Stimulated activated naive B cell treated with anti-CD40 and anti-IgM and Interleukin-4, amounts not matched to agents 10 μg/mL and 1 μg/mL and 100 μg/mL, for 72 hours (primary cell): ENCODE measurements at regions not wholly inside any gene's neighbourhood (a gene's known extent, or its start where the extent isn't known, plus 50 kb on each side); places are given as distances from the start of the nearest gene placed in this dataset.

ENCODE experiments used
- ATAC-seq, 2 donors: fragments of 150-1000 bp; cut with Tn5 transposase; replicated peaks; 2 replicates each; pipeline ENCODE4 v1.10.0; 2021; ENCODE audit warnings: moderate library complexity in 1 of 2
- DNase-seq: peaks from one replicate; pipeline ENCODE4 v3.0.0; 2021
- H3K27ac Mint-ChIP-seq: one replicate; pipeline ENCODE4 v1.8.0; 2022; ENCODE audit warnings: mild to moderate bottlenecking, mixed read lengths
- H3K27me3 Mint-ChIP-seq, 2 donors: one replicate each; pipeline ENCODE4 v1.8.0; 2022; ENCODE audit warnings: mixed read lengths in 2 of 2
- H3K36me3 Mint-ChIP-seq, 2 donors: one replicate each; pipeline ENCODE4 v1.8.0; 2022; ENCODE audit warnings: mixed read lengths in 2 of 2, mild to moderate bottlenecking in 1 of 2
- H3K4me1 Mint-ChIP-seq, 2 donors: one replicate each; pipeline ENCODE4 v1.8.0; 2022; ENCODE audit warnings: mixed read lengths in 2 of 2, mild to moderate bottlenecking in 1 of 2
- H3K4me3 Mint-ChIP-seq, 2 donors: one replicate each; pipeline ENCODE4 v1.8.0; 2022; ENCODE audit warnings: mild to moderate bottlenecking in 2 of 2, mixed read lengths in 2 of 2, moderate library complexity in 1 of 2
- H3K9me3 Mint-ChIP-seq, 2 donors: one replicate each; pipeline ENCODE4 v1.8.0; 2022; ENCODE audit warnings: mixed read lengths in 2 of 2, mild to moderate bottlenecking in 1 of 2

DNA sequence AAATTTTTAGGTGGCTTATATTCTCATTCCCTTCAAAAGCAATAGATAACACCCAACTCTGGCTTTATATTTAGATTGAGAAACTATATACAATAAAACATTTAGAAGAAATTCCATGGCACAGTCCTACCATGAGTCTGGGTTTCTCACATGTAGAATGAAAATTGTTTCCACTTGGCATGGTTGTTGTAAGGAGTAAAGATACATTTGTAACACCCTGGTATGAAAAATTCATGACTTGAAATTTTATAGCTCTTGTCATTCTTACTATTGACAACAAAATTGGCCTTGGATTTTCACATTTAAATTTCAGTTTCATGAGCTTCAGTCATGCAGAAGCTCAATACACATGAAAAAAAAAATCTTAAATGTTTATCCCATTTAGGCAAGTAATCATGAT is 92.5 kb upstream of the CBLN2 start:
- Mint-ChIP-seq H3K4me3 (no peak overlapping the region), H3K9me3 (no peaks in the 10 kb centered on the region), H3K27me3 (no peaks in the 10 kb centered on the region), H3K4me1 (peaks cover 2 to 6% of the 10 kb centered on the region in 2 donors), H3K27ac (no peak overlapping the region), H3K36me3 (no peaks in the 10 kb centered on the region)
- ATAC-seq (no peak), DNase-seq (no peak)

DNA sequence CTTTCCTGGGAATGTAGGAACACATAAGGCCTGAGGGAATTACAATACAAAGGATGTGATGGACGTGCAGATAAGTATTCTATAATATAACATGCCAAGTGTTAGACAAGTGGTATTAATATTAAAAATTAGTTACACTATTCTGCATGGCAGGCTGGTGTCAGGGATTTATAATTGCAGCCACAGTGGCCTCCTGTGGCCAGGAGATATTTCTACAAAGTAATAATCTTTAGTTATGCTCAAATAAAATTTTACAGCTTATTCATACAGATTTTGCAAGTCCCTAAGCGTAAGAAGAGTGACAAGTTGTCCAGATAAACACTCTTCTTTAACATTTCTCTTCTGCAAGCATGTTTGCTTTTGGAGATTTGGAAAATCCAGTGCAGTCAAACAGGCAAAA is 90.4 kb upstream of the CBLN2 start:
- Mint-ChIP-seq H3K27me3 (no peaks in the 10 kb centered on the region), H3K4me1 (no peaks in the 10 kb centered on the region), H3K36me3 (no peaks in the 10 kb centered on the region), H3K27ac (no peak overlapping the region), H3K9me3 (no peaks in the 10 kb centered on the region), H3K4me3 (no peak overlapping the region)
- no peak for ATAC-seq
- no peak for DNase-seq

DNA sequence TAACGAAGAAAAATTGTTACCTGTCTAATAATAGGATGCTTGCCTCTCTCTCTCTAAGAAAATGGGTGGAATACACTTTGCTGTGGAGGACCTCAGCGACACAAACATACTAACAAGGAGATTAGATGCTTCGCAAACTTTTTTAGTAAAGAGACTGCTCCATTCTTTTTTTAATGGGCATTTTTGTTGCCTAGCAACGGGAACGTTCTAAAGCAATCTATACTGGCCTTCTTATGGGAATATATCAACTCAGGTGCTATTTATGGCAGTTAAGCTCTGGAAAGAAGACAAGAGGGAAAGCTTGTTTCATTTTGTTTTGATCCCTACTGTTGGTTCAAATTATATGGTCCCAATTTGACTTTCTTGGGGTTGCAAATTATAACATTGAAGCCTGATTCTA is 86.8 kb upstream of the CBLN2 start:
- no peaks in the 10 kb centered on the region for H3K9me3 Mint-ChIP-seq
- H3K4me3 Mint-ChIP-seq, result no peak overlapping the region
- no peak overlapping the region for H3K27ac Mint-ChIP-seq
- ATAC-seq, result no peak
- no peaks in the 10 kb centered on the region for H3K36me3 Mint-ChIP-seq
- no peaks in the 10 kb centered on the region for H3K4me1 Mint-ChIP-seq
- no peaks in the 10 kb centered on the region for H3K27me3 Mint-ChIP-seq
- no peak for DNase-seq

DNA sequence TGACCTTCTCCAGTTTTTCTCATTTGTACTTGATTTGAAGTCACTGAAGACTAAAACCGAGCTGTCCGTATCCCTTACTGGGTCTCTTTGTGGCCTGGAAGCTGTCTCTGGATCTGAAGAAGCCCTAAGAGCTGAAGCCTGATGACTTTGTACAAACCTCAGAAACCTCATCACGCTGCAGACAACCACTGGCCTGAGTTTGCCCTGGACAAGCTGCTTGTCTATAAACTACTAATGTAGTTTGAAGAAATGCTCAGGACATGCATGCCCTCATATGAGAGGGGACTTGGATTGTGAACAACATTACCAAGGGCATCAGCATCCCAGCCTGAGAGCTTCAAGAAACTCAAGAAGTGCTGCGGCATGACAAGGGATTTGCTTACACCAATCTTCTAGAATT is 79.3 kb upstream of the CBLN2 start:
- Mint-ChIP-seq H3K27ac (no peak overlapping the region), H3K36me3 (no peaks in the 10 kb centered on the region), H3K27me3 (no peaks in the 10 kb centered on the region), H3K4me1 (no peaks in the 10 kb centered on the region), H3K4me3 (no peak overlapping the region), H3K9me3 (no peaks in the 10 kb centered on the region)
- no peak for DNase-seq
- no peak for ATAC-seq

DNA sequence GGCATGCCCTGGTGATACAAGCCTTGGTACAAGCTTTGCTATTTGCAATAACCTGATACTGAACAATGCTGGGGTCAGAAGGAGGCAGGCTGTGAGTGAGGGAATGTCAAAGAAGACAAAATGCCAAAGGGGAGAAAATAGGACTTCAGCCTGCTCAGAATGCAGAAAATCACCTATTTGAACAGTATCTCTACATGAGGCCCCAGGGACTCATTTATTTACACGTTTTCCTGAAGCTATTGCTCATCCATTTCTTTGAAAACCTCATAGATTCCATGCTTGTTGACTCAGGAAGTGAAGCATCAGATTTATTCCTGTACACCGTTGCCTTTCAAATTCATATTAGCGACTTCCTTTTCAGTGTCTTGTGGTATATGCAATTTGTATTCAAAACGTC is 69.4 kb upstream of the CBLN2 start:
- Mint-ChIP-seq H3K27ac (no peak overlapping the region), H3K27me3 (no peaks in the 10 kb centered on the region), H3K4me1 (no peaks in the 10 kb centered on the region), H3K4me3 (no peak overlapping the region), H3K9me3 (peaks cover 4 to 7% of the 10 kb centered on the region in 2 donors), H3K36me3 (no peaks in the 10 kb centered on the region)
- DNase-seq (no peak), ATAC-seq (no peak)

DNA sequence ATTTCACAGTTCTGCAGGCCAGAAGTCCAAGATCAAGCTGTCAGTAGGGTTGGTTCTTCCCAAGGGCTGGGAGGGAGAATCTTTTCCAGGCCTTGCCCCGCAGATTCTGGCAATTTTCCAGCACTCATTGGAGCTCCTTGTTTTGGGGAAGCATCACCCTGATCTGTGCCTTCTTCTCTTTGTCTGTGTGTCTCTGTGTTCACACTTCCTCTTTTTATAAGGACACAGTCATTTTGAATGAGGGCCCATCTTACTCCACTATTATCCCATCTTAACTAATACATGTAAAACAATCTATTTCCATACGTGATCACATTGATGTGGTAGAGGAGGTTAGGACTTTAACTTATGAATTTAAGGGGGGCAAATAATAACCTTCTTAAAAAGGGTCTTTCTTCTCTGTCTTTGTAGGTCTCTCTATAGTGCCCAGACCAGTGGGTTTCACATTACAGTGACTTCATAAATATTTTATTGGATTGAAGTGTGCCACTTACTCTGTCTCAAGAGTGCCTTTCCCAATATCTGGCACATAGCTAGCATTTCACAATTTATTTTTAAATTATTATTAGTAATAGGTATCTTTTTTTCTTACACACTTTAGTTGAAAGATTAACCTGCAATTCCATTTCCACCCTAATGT is 68.9 kb upstream of the CBLN2 start:
- ATAC-seq, result peak; percentile 72 to 76
- H3K27ac Mint-ChIP-seq, result no peak overlapping the region
- H3K4me1 Mint-ChIP-seq, result no peaks in the 10 kb centered on the region
- no peak overlapping the region for H3K4me3 Mint-ChIP-seq
- H3K27me3 Mint-ChIP-seq, result no peaks in the 10 kb centered on the region
- no peaks in the 10 kb centered on the region for H3K36me3 Mint-ChIP-seq
- H3K9me3 Mint-ChIP-seq, result peaks cover 4 to 9% of the 10 kb centered on the region in 2 donors
- no peak for DNase-seq

DNA sequence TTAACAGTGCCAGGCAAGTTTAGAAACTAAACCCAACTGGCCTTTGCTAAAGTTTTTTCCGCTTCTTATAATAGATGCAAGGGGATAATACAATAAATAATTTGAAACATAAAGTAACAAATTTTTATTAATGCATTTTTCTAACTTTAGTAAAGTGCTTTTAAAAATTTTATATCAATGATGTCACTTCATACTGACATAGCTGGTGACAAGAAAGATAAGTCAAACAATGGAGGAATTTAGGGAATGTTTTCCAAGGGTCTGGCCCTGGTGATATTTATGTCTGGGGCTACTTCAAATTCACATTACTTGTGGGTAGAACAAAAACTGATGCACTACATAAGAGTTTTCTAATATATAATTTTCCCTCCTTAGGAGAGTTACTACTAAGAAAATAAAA is 61.2 kb upstream of the CBLN2 start:
- no peak overlapping the region for H3K4me3 Mint-ChIP-seq
- ATAC-seq (no peak), DNase-seq (no peak)
- H3K27ac Mint-ChIP-seq, result no peak overlapping the region
- no peaks in the 10 kb centered on the region for H3K4me1 Mint-ChIP-seq
- H3K9me3 Mint-ChIP-seq, result peaks cover 5 to 8% of the 10 kb centered on the region in 2 donors
- H3K27me3 Mint-ChIP-seq, result no peaks in the 10 kb centered on the region
- no peaks in the 10 kb centered on the region for H3K36me3 Mint-ChIP-seq

DNA sequence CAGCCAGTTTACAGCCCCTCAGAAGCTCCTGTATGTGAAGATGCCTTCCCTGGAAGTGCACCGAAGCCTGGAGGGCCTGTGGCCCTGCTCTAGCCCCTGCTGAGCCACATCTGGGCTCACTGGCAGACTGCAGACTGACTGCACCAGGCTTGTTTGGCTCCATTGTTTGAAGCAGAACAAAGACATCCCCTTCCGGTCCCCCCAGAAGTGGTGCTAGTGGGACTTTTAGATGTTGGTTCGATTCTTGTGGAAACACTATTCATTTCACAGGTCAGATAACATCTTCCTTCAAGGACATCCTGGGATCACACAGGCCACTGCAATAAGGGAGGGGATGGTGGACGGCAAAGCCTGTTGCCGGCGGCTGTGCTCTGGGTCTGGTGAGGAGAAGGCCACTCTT is 57.8 kb upstream of the CBLN2 start:
- no peaks in the 10 kb centered on the region for H3K4me1 Mint-ChIP-seq
- ATAC-seq, result no peak
- H3K36me3 Mint-ChIP-seq, result no peaks in the 10 kb centered on the region
- H3K27ac Mint-ChIP-seq, result no peak overlapping the region
- H3K27me3 Mint-ChIP-seq, result peaks cover 0 to 6% of the 10 kb centered on the region in 2 donors
- H3K9me3 Mint-ChIP-seq, result peaks cover 7 to 8% of the 10 kb centered on the region in 2 donors
- no peak for DNase-seq
- H3K4me3 Mint-ChIP-seq, result no peak overlapping the region

DNA sequence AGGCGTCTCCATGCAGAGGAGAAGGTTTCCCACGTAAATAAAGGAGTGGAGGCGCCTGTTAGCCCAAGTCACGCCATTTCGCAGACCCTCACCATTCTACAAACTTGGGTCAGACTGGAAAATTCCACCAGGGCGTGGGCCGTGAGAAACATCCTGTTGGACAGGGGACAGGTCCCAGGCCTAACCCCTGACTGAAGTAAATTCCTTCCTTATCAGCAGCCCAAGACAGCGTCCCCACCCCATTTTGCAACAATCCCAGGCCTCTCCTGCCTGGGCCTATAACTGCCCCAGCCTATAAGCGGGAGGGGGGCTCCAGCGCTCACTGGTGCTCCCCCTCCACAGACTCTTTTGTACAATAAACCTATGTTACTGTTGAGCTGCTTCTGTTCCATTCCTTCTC is 57.3 kb upstream of the CBLN2 start:
- Mint-ChIP-seq H3K27ac (no peak overlapping the region), H3K4me1 (no peaks in the 10 kb centered on the region), H3K27me3 (peaks cover 0 to 6% of the 10 kb centered on the region in 2 donors), H3K4me3 (no peak overlapping the region), H3K36me3 (no peaks in the 10 kb centered on the region), H3K9me3 (peaks cover 7 to 8% of the 10 kb centered on the region in 2 donors)
- ATAC-seq (no peak), DNase-seq (no peak)
